ENCODE measurements at regions not wholly inside any gene's neighbourhood (a gene's known extent, or its start where the extent isn't known, plus 50 kb on each side); places are given as distances from the start of the nearest gene placed in this dataset.
A peak's percentile ranks its signal among the peaks of the same experiment; 100 is the strongest.
"Not testable (repeated sequence)": the region's sequence is repeated elsewhere in the genome, so short reads cannot be mapped to it uniquely, and the experiment has no call there.

GRCh38 chr11:38900211-38900610, 2302.2 kb upstream of the RAG2 start:
- no peak for DNase-seq

- DNase-seq: not testable (repeated sequence)
Observed at GRCh38 chr11:38894201-38894600, 2296.2 kb upstream of the RAG2 start.

- no peak for DNase-seq
Observed at GRCh38 chr11:38884145-38884865, 2286.3 kb upstream of the RAG2 start.

- DNase-seq: no peak
Observed at GRCh38 chr11:38867338-38867737, 2269.3 kb upstream of the RAG2 start.

GRCh38 chr11:38865922-38866321, 2267.9 kb upstream of the RAG2 start:
- no peak for DNase-seq

GRCh38 chr11:38842991-38843390, 2245.0 kb upstream of the RAG2 start:
- no peak for DNase-seq

GRCh38 chr11:38839071-38839470, 2241.0 kb upstream of the RAG2 start:
- no peak for DNase-seq

- no peak for DNase-seq
Observed at GRCh38 chr11:38835966-38836365, 2237.9 kb upstream of the RAG2 start.

- DNase-seq: no peak
Observed at GRCh38 chr11:38824573-38824972, 2226.5 kb upstream of the RAG2 start.

GRCh38 chr11:38821786-38822185, 2223.8 kb upstream of the RAG2 start:
- not testable (repeated sequence) for DNase-seq

GRCh38 chr11:38819981-38820380, 2221.9 kb upstream of the RAG2 start:
- DNase-seq: no peak

- no peak for DNase-seq
Observed at GRCh38 chr11:38818720-38819119, 2220.7 kb upstream of the RAG2 start.

GRCh38 chr11:38814670-38815069, 2216.6 kb upstream of the RAG2 start:
- no peak for DNase-seq

GRCh38 chr11:38809521-38809920, 2211.5 kb upstream of the RAG2 start:
- DNase-seq: no peak

- no peak for DNase-seq
Observed at GRCh38 chr11:38796281-38796680, 2198.2 kb upstream of the RAG2 start.

- no peak for DNase-seq
Observed at GRCh38 chr11:38795027-38795426, 2197.0 kb upstream of the RAG2 start.

GRCh38 chr11:38791346-38791961, 2193.4 kb upstream of the RAG2 start:
- DNase-seq: peak in 16 of 58 donors; percentile 1 to 53 (median 11)

- no peak for DNase-seq
Observed at GRCh38 chr11:38788561-38788960, 2190.5 kb upstream of the RAG2 start.

- no peak for DNase-seq
Observed at GRCh38 chr11:38784164-38784563, 2186.1 kb upstream of the RAG2 start.

- no peak for DNase-seq
Observed at GRCh38 chr11:38766796-38767195, 2168.8 kb upstream of the RAG2 start.

GRCh38 chr11:38759394-38759793, 2161.4 kb upstream of the RAG2 start:
- no peak for DNase-seq

GRCh38 chr11:38756537-38756936, 2158.5 kb upstream of the RAG2 start:
- no peak for DNase-seq

GRCh38 chr11:38751421-38751820, 2153.4 kb upstream of the RAG2 start:
- no peak for DNase-seq

Data from anterior cingulate cortex (tissue), 58 donors.